HepG2 (cell line): ENCODE measurements at regions not wholly inside any gene's neighbourhood (a gene's known extent, or its start where the extent isn't known, plus 50 kb on each side); places are given as distances from the start of the nearest gene placed in this dataset.

ENCODE experiments used
- ATAC-seq: fragments of 200-7000 bp; cut with Tn5 transposase; 3 replicates; pipeline ENCODE4 v1.9.1; 2020; ENCODE audit warnings: mild to moderate bottlenecking, moderate library complexity
- BruUV-seq: library from RNA; stranded (reverse); fragments of 400-500 nt; replicated peaks from 2 replicates; lab custom pipeline; 2021; lab: Mats Ljungman, UMichigan
- CTCF ChIA-PET: fragments of 300-600 bp; formaldehyde crosslinking; extraction: SDS; loops from one replicate; lab custom pipeline; 2021; ENCODE audit warnings: low total read pairs, inconsistent platforms, low intra/inter-chr PET ratio; lab: Yijun Ruan, JAX
- POLR2A ChIA-PET: fragments of 350-600 bp; sonication (Branson Sonifier 250); formaldehyde crosslinking; loops from one replicate; lab custom pipeline; 2020; ENCODE audit warnings: antibody characterized with exemption, inconsistent platforms; lab: Yijun Ruan, JAX
- DNase-seq: peaks from one replicate; pipeline ENCODE4 v3.0.0-alpha.2; 2015; ENCODE audit warnings: low spot score
- FAIRE-seq: peaks from 3 replicates; lab custom pipeline; 2011; peaks lifted over from hg19 to GRCh38; lab: Jason Lieb, UNC
- H2AFZ ChIP-seq: one replicate; pipeline ENCODE4 v1.6.1; 2011; ENCODE audit warnings: low read length, inconsistent platforms
- H3K27ac ChIP-seq: fragments of 300-600 bp; 3 replicates; pipeline ENCODE4 v1.8.0; 2011; ENCODE audit warnings: mixed run types, mild to moderate bottlenecking, mixed read lengths, low read length, inconsistent platforms; ENCODE audit not compliant: insufficient read depth; ENCODE audit errors: extremely low read length
- H3K27me3 ChIP-seq, 2 experiments: fragments of 200-600 bp in 1 of 2; 2 replicates in 1 of 2; 3 replicates in 1 of 2; pipeline versions ENCODE4 v1.6.0 to v1.8.0; 2011; ENCODE audit warnings: low read length in 2 of 2, mild to moderate bottlenecking in 2 of 2, moderate library complexity in 2 of 2, inconsistent platforms in 1 of 2; ENCODE audit not compliant: insufficient read depth in 2 of 2, control insufficient read depth in 1 of 2
- H3K36me3 ChIP-seq, 2 experiments: fragments of 200-600 bp in 1 of 2; replicated peaks in 1 of 2; 2 replicates in 1 of 2; 3 replicates in 1 of 2; pipeline versions ENCODE4 v1.5.1 to v1.8.0; 2011; ENCODE audit warnings: low read length in 2 of 2, inconsistent platforms in 1 of 2; ENCODE audit not compliant: insufficient read depth in 2 of 2, control insufficient read depth in 1 of 2
- H3K4me1 ChIP-seq: 2 replicates; pipeline ENCODE4 v1.5.1; 2012; ENCODE audit warnings: low read length, inconsistent platforms; ENCODE audit not compliant: insufficient read depth
- H3K4me2 ChIP-seq: 2 replicates; pipeline ENCODE4 v1.6.0; 2011; ENCODE audit warnings: low read depth, low read length, inconsistent platforms
- H3K4me3 ChIP-seq, 3 experiments: fragments of 200-600 bp in 1 of 3; sonication (generic), shearing (Covaris generic) in 1 of 3; replicated peaks in 1 of 3; 2 replicates each; pipeline ENCODE4 v1.5.1; 2011 to 2016; ENCODE audit warnings: low read length in 3 of 3, inconsistent platforms in 2 of 3, low read depth in 2 of 3, mild to moderate bottlenecking in 2 of 3, control low read depth in 1 of 3, mixed read lengths in 1 of 3; ENCODE audit not compliant: insufficient read depth in 1 of 3
- H3K79me2 ChIP-seq: one replicate; pipeline ENCODE4 v1.6.1; 2011; ENCODE audit warnings: low read length, inconsistent platforms; ENCODE audit not compliant: insufficient read depth
- H3K9ac ChIP-seq: 2 replicates; pipeline ENCODE4 v1.6.0; 2011; ENCODE audit warnings: mild to moderate bottlenecking, low read depth, low read length, inconsistent platforms; ENCODE audit not compliant: insufficient read depth
- H3K9me3 ChIP-seq: 2 replicates; pipeline ENCODE4 v1.5.1; 2012; ENCODE audit warnings: mild to moderate bottlenecking, low read length
- H4K20me1 ChIP-seq: 2 replicates; pipeline ENCODE4 v1.6.0; 2011; ENCODE audit warnings: inconsistent platforms, mild to moderate bottlenecking, low read length, moderate library complexity; ENCODE audit not compliant: insufficient read depth
- CREBL2 ChIP-seq: sonication (generic); formaldehyde crosslinking; IDR thresholded peaks from 2 replicates; pipeline ENCODE4 v1.8.1; 2023; ENCODE audit warnings: missing genetic modification reagents, mild to moderate bottlenecking, borderline replicate concordance
- DMTF1 ChIP-seq: sonication (generic); formaldehyde crosslinking; IDR thresholded peaks from 2 replicates; pipeline ENCODE4 v1.4.0; 2020; ENCODE audit warnings: mild to moderate bottlenecking, missing genetic modification reagents
- IRF9 ChIP-seq: sonication (generic); formaldehyde crosslinking; IDR thresholded peaks from 2 replicates; pipeline ENCODE4 v1.8.0; 2022; ENCODE audit warnings: missing genetic modification reagents, mild to moderate bottlenecking, borderline replicate concordance
- MAFG ChIP-seq: sonication (generic); formaldehyde crosslinking; IDR thresholded peaks from 2 replicates; pipeline ENCODE4 v1.5.1; 2020; ENCODE audit warnings: mild to moderate bottlenecking, missing genetic modification reagents
- NPAS2 ChIP-seq: sonication (generic); formaldehyde crosslinking; IDR thresholded peaks from 2 replicates; pipeline ENCODE4 v1.8.0; 2022; ENCODE audit warnings: mild to moderate bottlenecking, missing genetic modification reagents, borderline replicate concordance
- NR2C2 ChIP-seq: sonication (generic); formaldehyde crosslinking; IDR thresholded peaks from 2 replicates; pipeline ENCODE4 v1.4.0; 2020; ENCODE audit warnings: missing genetic modification reagents, mild to moderate bottlenecking, moderate library complexity, borderline replicate concordance
- NR2F6 ChIP-seq, 2 experiments: IDR thresholded peaks; 2 replicates each; pipeline ENCODE4 v1.6.1; 2016; ENCODE audit warnings: antibody characterized with exemption in 1 of 2, mild to moderate bottlenecking in 1 of 2
- RARA ChIP-seq: IDR thresholded peaks from 2 replicates; pipeline ENCODE4 v1.6.1; 2016; ENCODE audit warnings: missing genetic modification reagents, missing compliant biosample characterization
- ZNF10 ChIP-seq: sonication (generic); formaldehyde crosslinking; IDR thresholded peaks from 2 replicates; pipeline ENCODE4 v1.4.0; 2020; ENCODE audit warnings: mild to moderate bottlenecking, low read depth, missing genetic modification reagents, borderline replicate concordance
- ZNF781 ChIP-seq: sonication (generic); formaldehyde crosslinking; IDR thresholded peaks from 2 replicates; pipeline ENCODE4 v1.5.1; 2020; ENCODE audit warnings: borderline replicate concordance, mild to moderate bottlenecking, missing genetic modification reagents; ENCODE audit errors: not compliant biosample characterization
- WGBS: methylation state at CpG from one replicate; pipeline ENCODE4 v1.1.6; 2017; ENCODE audit warnings: low lambda C conversion rate; 5-methylcytosine and 5-hydroxymethylcytosine counted together
- in situ Hi-C: cut with HindIII; loops from 2 replicates; pipeline ENCODE4 v1.10.0; 2017; ENCODE audit warnings: low pct_unique_long_range_greater_than_20kb; ENCODE audit not compliant: extremely low pct_ligation_motif_present
- intact Hi-C: fragments of 100-400 bp; cut with micrococcal nuclease; formaldehyde crosslinking; loops from one replicate; pipeline ENCODE4 v1.10.0; 2022; ENCODE audit not compliant: unreplicated experiment

GRCh38 chr5:5544094-5544663 is 121.7 kb downstream of the ICE1 start:
- ChIA-PET POLR2A (no interaction called here), CTCF (no interaction called here)
- Histone ChIP-seq H3K79me2 (no peaks in the 10 kb centered on the region), H3K4me1 (peaks cover 9% of the 10 kb centered on the region), H3K27me3 (no peaks in the 10 kb centered on the region; a peak in 2 of 5 replicates), H3K4me3 (no peak overlapping the region), H3K9me3 (no peaks in the 10 kb centered on the region), H3K36me3 (no peaks in the 10 kb centered on the region), H3K4me2 (no peak overlapping the region), H3K27ac (no peak overlapping the region), H3K9ac (no peak overlapping the region), H4K20me1 (no peaks in the 10 kb centered on the region), H2AFZ (no peak overlapping the region)
- DNase-seq (no peak), FAIRE-seq (no peak), ATAC-seq (peak; percentile 64)
- TF ChIP-seq ZNF10 (CRISPR knock-in tag) (no peak), DMTF1 (CRISPR knock-in tag) (no peak), NR2F6 (IDR thresholded peaks at IDR 0.05) (peak; percentile 51; the same call in 1 of the 2 replicates), NR2F6 (CRISPR knock-in tag; IDR thresholded peaks at IDR 0.05) (peak; percentile 19; the same call in 1 of the 2 replicates), ZNF781 (CRISPR knock-in tag) (no peak), NR2C2 (0 out of 2 replicates have a peak, but pooled peaks have one; percentile 27), RARA (CRISPR knock-in tag) (peak; percentile 39; the same call in 1 of the 2 replicates), NPAS2 (no peak), CREBL2 (CRISPR knock-in tag) (no peak), IRF9 (CRISPR knock-in tag) (no peak), MAFG (CRISPR knock-in tag) (no peak)
- intact Hi-C loops, result no loop called here
- WGBS, result 0% methylated on average over 3 of the region's 8 CpGs
- no TSS peak for BruUV-seq
- in situ Hi-C loops, result no loop called here
